Lung microvascular endothelial cell (primary cell): ENCODE measurements at regions not wholly inside any gene's neighbourhood (a gene's known extent, or its start where the extent isn't known, plus 50 kb on each side); places are given as distances from the start of the nearest gene placed in this dataset.
"Not testable (repeated sequence)": the region's sequence is repeated elsewhere in the genome, so short reads cannot be mapped to it uniquely, and the experiment has no call there.

Source experiments
- DNase-seq, 2 donors: peaks; one replicate each; pipeline versions ENCODE4 v3.0.0 to v3.0.0-alpha.2; 2010; ENCODE audit warnings: low read depth in 2 of 2

GRCh38 chr5:105638437-105638836 is 2032.3 kb downstream of the EFNA5 start:
- no peak for DNase-seq

DNA sequence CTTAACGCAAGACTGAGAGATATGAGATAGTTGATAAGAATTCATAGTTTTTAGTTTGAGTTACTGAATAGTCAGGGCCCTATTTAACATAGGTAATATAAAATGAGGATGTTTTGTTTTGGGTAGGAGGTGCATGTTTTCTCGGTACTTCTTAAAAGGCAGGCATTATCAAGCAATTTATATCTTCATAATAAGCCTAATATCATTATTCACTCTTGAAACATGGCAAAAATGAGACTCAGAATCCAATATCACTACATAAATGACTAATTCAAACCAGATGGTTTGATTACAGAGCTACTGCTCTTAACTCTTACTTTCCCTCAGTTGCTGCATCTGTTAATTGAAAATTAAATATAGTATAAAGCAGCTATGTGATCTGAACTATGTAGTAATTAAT is 2038.7 kb downstream of the EFNA5 start:
- DNase-seq, result no peak

DNA sequence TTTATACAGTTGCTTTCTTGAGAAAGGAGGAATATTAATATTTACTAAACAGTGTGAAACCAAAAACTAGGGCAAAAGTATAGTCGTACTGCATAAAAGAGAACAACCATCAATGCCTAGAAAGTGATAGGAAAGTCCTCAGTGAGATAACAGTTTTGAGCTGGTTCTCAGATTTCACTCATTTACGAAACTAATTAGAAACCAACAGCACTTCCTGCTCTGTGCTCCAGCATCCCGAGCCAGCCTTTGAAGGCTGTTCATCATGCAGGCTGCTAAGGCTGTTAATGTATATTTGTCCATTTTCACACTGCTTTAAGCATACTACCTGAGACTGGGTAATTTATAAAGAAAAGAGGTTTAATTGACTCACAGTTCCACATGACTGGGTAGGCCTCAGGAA is 2039.9 kb downstream of the EFNA5 start:
- DNase-seq, result no peak

GRCh38 chr5:105619725-105620124 is 2051.0 kb downstream of the EFNA5 start:
- no peak for DNase-seq

DNA sequence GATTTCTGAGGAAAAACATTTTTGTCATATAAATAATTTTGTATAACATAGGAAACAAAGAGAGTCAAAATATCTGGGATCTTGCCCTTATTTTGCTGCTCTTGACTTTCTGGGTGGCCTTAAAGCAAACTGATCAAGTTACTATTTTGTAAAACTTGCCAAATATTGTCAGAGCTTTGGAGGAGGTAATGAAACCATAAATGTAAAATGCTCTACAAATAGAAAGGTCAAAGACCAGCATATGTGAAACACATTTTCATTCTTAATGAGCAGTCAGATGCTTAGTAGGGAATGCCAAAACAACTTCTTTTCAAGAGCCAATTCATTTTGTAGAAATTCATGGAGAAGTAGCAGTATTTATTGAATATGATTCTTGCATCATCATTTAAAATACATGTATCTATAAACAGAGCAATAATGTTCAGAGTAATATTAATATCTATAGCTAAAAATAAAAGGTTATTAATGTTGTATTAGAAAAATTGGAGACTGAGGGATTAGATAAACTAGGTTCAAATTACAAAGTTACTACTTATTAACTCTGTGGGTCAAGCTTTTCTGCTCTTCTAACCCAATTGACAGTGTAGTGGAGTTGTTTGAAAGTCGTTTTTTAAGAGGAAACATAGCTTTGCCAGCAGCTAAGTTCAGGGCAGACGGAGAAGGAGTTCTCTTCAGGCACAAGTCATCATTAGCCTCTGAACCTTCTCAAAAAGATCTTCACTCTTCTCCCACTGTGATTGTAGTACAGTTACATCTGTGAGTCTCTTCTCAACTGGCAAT is 2053.1 kb downstream of the EFNA5 start:
- DNase-seq, result no peak

DNA sequence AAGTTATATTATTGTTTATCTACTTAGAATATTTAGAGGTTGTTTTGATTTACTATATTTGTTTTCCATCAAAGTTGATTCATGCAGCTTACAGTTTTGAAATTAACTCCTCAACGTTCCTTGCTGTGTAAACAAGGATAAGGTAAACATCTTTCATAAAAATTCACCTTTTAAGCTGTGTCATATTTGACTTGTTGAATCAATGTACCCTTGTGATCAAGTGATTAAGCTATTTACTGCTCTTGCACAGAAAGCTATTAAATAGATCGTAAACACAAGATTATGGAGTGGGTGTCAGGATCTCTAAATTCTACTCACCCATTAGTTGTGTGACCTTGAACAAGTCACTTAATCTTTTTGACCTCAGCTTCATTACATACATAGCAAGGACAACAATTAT is 2054.0 kb upstream of the NUDT12 start:
- no peak for DNase-seq

DNA sequence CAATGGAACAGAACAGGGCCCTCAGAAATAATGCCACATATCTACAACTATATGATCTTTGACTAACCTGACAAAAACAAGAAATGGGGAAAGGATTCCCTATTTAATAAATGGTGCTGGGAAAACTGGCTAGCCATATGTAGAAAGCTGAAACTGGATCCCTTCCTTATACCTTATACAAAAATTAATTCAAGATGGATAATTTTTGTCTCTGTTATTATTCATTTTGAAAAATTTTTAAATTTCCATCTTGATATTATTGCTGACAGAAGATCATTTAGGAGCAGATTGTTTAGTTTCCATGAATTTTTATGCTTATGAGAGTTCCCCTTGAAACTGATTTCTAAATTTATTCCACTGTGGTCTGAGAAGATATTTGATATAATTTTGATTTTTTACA is 2039.8 kb upstream of the NUDT12 start:
- not testable (repeated sequence) for DNase-seq

GRCh38 chr5:105593011-105593760 is 2030.6 kb upstream of the NUDT12 start:
- no peak for DNase-seq

GRCh38 chr5:105587963-105588662 is 2025.5 kb upstream of the NUDT12 start:
- DNase-seq, result no peak

DNA sequence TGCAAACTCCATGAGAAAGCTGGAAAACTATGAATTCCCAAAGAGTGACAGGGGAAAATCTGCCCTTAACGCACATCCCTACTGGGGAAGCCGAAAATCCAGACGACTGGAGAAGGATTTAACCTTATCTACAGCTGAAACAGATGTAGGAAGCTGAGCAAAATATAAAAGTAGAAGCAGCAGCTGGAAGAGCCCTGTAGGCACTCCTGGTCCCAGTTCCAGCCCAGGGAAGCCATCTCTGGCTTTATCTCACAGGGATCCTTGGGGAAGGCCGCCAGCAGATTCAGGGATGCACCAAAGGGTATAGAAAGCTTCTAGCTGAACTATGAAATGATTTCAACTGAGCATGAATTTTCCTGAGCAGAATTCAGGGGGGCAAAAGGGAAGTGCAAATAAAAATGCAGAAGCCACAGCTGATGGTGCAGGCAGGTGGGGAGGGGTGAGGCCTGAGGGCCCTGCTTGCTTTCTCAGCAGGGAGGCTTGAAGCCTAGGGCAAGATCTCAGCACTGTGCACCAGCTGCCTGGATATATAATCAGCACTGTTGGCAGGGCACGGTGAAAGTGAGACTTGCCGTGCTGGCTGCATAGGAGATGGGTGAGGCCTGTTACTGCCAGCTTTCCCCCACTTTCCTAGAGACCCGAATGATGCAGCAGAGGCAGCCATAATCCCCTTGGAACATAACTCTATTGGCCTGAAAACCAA is 2019.5 kb upstream of the NUDT12 start:
- DNase-seq, result no peak

- no peak for DNase-seq
Measured at GRCh38 chr5:105573575-105573974, 2011.0 kb upstream of the NUDT12 start.

DNA sequence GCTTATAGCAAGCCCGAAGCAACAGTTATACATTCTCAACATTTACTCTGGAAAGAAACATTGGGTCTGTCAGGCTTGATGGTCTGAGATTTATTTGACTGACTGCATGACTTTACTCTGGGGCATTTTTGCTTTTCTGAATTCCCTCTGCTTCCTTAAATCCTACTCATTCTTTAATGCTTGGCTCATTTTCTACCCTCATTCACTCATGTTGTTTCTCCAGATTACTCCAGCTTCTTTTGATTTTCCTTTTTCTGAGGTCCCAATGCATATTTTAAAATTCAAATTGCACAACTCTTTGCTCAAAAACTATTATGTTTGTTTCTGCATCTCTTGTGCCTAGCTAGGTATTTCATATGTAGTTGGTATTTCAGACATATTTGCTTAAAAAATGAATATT is 2002.9 kb upstream of the NUDT12 start:
- DNase-seq, result no peak

GRCh38 chr5:105563842-105564241 is 2001.3 kb upstream of the NUDT12 start:
- no peak for DNase-seq

- no peak for DNase-seq
Measured at GRCh38 chr5:105554568-105555169, 1992.1 kb upstream of the NUDT12 start.

DNA sequence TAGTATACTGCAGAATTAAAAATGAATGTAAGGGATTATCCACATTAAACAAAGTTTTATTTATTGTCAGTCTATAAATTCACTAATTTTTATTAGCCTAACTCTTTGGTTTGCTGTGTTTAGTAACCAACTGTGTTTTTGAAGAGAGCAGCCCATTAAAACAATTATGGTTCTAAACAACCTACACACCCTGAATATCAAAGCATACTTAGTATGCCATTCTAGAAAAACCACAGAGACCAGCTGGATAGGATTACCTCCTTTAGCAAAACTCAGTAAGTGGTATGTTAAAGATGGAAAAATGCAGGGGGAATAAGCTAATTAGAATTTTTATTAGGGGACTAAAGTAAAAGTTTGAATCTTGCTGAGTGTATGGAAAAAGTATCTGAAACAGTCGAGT is 1981.7 kb upstream of the NUDT12 start:
- no peak for DNase-seq

DNA sequence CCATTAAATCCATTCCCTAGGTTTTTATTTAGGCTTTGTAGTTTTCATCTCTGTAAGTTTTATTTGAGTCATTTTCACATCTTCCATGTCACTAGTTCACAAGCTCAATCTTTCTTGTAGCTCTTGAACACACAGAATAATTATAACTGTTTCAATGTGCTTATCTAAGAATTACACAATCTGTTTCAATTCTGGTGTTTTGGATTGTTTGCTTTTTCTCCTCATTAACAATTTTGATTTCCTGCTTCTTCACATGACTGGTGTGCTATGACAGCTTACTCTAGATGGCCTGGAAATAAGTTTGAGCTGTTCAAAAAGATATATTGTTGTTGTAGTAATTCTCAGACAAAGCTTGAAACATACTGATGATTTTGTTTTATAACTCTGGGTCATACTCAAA is 1974.1 kb upstream of the NUDT12 start:
- DNase-seq, result no peak

DNA sequence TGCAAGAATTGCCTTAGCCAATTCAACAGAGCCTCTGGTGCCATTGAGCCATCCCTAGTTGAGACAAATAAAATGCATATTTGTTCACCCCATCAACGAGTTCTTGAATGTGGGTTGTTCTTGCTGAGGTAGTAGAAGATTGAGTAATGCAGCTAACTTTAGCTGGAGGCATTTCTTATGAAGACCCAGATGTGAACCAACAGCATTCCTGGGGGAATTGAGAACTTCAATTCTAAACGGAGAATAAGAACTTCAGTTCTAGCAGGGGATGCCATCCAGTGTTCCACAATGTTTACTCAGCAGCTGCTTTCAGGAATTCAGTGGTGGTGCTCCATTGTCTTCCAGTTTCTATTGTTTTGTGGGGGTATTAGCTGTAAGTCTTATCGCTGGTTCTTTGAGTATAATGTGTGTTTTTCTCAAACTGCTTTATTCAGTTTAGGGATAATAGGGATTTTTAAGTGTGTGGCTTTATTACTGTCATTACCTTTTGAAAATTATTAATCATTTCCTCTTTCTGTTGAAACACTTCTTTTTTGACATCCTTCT is 1968.2 kb upstream of the NUDT12 start:
- DNase-seq, result no peak

DNA sequence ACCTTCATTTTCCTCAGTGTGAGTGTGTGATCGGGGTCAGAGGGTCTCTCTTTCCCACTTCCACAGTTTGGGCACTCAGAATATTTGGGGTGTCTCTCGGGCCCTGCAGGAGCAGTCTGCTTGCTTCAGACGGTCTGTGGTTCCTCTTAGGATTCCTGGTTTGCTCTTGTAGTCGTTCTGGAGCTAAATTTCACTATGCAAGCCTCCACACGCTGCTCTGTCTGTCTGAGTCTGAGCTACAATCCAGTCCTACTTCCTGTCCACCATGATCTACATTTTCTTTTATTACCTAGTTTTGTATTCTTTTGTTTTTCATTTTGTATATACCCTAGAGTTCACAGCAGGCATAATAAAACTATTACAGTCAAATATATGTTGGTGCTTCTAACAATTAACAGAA is 1967.3 kb upstream of the NUDT12 start:
- no peak for DNase-seq

- DNase-seq, result no peak
Measured at GRCh38 chr5:105508519-105508918, 1945.9 kb upstream of the NUDT12 start.

GRCh38 chr5:105506692-105507277 is 1944.2 kb upstream of the NUDT12 start:
- no peak for DNase-seq

- no peak for DNase-seq
Measured at GRCh38 chr5:105503950-105504349, 1941.4 kb upstream of the NUDT12 start.
